Central memory CD8-positive, alpha-beta T cell (primary cell): ENCODE measurements at regions not wholly inside any gene's neighbourhood (a gene's known extent, or its start where the extent isn't known, plus 50 kb on each side); places are given as distances from the start of the nearest gene placed in this dataset.
"Not testable (repeated sequence)": the region's sequence is repeated elsewhere in the genome, so short reads cannot be mapped to it uniquely, and the experiment has no call there.

Experiments
- ATAC-seq: fragments of 150-1000 bp; cut with Tn5 transposase; replicated peaks from 2 replicates; pipeline ENCODE4 v1.10.0; 2022; ENCODE audit warnings: mild to moderate bottlenecking, moderate FRiP score, moderate number of reproducible peaks; ENCODE audit not compliant: poor library complexity, severe bottlenecking; ENCODE audit errors: extremely low read depth
- DNase-seq, 2 donors: peaks; one replicate each; pipeline ENCODE4 v3.0.0; 2021; ENCODE audit warnings: low spot score in 2 of 2
- H3K27ac Mint-ChIP-seq: one replicate; pipeline ENCODE4 v1.8.0; 2022; ENCODE audit warnings: low read depth, mild to moderate bottlenecking, moderate library complexity, mixed read lengths
- H3K27me3 Mint-ChIP-seq: one replicate; pipeline ENCODE4 v1.8.0; 2022; ENCODE audit warnings: mixed read lengths
- H3K36me3 Mint-ChIP-seq: one replicate; pipeline ENCODE4 v1.8.0; 2022; ENCODE audit warnings: mild to moderate bottlenecking, moderate library complexity, mixed read lengths; ENCODE audit not compliant: insufficient read depth
- H3K4me1 Mint-ChIP-seq: one replicate; pipeline ENCODE4 v1.8.0; 2022; ENCODE audit warnings: mixed read lengths
- H3K4me3 Mint-ChIP-seq: one replicate; pipeline ENCODE4 v1.8.0; 2022; ENCODE audit warnings: mild to moderate bottlenecking, moderate library complexity, mixed read lengths
- H3K9me3 Mint-ChIP-seq: one replicate; pipeline ENCODE4 v1.8.0; 2022; ENCODE audit warnings: mixed read lengths

DNA sequence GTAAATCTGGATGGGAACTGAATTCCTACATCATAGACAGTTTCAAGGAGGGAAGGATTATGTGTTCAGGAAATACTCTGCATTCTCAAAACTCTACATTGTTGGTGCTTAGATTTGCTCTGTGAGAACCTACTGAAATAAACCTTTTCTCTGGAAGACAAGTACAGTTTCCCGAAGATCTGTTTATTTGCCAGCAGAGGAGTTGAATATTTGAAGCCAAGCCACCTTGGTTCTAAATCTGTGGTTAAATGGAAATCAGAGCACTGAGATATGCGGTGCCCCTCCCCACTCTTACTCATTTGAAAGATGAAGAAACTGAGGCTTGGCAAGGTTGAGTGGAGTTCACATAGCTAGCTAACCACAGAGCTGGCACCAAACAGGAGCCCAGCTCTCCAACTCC lies 146.3 kb upstream of the CTAGE1 start:
- Mint-ChIP-seq H3K27ac (no peak overlapping the region), H3K27me3 (peaks cover 72% of the 10 kb centered on the region), H3K4me1 (peaks cover 14% of the 10 kb centered on the region), H3K9me3 (no peaks in the 10 kb centered on the region), H3K4me3 (no peak overlapping the region), H3K36me3 (peaks cover 1% of the 10 kb centered on the region)
- DNase-seq, result no peak
- no peak for ATAC-seq

DNA sequence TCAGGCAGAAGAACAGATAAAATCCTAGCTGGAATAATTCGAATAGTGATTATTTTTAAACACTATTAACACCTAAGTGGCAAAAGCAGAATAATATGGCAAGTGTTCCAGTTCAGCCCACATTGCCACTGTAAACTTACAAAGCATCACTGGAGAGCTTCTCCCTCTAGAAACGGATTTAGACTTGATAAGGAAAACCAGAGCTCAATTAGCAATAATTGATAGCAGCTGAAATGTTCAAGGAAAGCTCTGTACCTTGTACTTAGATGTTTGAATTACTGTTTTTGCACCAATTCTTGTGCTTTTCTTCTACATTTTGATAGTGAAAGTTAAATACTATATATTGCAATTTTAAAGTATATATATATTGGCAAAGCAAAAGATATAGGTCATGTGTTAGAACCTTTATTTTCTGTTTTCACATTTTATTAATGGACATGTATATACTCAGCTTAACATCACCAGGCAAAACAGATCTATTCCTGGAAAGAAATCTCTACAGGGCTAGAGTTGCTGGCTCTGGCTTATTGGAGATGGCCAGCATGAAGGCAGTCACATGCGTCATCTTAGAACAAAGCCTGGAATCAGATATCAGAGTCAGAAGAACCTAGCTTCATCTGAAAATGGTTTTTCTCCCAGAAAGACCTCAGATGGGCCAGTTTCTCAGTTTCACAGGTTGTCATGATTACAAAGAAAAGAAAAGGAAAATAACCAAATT lies 149.1 kb upstream of the CTAGE1 start:
- Mint-ChIP-seq H3K4me3 (no peak overlapping the region), H3K36me3 (no peaks in the 10 kb centered on the region), H3K4me1 (no peaks in the 10 kb centered on the region), H3K27ac (no peak overlapping the region), H3K27me3 (peaks cover 80% of the 10 kb centered on the region), H3K9me3 (no peaks in the 10 kb centered on the region)
- DNase-seq, result no peak
- no peak for ATAC-seq

DNA sequence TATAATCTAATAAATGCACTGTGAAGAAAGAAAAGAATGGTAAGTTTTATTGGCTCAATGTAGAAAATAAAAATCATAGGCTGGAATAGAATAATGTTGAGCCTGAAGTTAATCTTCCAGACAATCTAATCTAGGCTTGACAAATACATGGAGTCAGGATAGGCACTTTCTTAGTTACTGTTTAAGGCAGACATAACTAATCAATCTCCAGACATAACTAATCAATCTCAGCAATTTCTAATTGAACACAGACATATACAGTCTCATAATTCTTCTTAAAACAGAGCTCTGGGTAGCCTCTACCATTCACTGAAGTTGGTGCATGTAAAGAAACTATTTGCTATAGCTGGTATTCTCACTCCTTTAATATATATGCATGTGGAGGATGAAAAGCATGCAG lies 150.1 kb upstream of the CTAGE1 start:
- Mint-ChIP-seq H3K4me1 (no peaks in the 10 kb centered on the region), H3K4me3 (no peak overlapping the region), H3K36me3 (no peaks in the 10 kb centered on the region), H3K27me3 (peaks cover 72% of the 10 kb centered on the region), H3K9me3 (no peaks in the 10 kb centered on the region), H3K27ac (no peak overlapping the region)
- DNase-seq (no peak), ATAC-seq (no peak)

DNA sequence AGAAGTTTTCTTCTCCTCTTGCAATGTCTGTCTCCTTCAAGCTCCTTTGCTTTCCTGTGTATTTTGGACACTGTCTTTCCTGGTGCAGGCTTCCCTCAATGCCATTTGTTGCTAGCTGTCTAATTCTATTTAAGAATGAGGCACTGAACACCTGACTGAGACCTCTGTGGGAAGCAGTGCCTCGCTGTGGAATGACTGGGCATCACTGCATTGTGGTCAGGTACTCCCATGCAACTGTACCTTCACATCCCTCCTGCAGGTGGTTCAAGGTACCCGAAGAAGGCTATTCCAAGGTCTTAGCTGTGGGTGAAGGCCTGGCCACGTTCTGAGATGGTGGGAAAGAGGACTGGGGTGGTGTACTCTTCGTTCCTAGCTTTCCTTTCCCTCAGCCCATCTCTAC lies 152.8 kb upstream of the CTAGE1 start:
- no peaks in the 10 kb centered on the region for H3K9me3 Mint-ChIP-seq
- H3K36me3 Mint-ChIP-seq, result no peaks in the 10 kb centered on the region
- no peaks in the 10 kb centered on the region for H3K4me1 Mint-ChIP-seq
- no peak overlapping the region for H3K4me3 Mint-ChIP-seq
- DNase-seq (no peak), ATAC-seq (no peak)
- peaks cover 59% of the 10 kb centered on the region for H3K27me3 Mint-ChIP-seq
- H3K27ac Mint-ChIP-seq, result no peak overlapping the region

DNA sequence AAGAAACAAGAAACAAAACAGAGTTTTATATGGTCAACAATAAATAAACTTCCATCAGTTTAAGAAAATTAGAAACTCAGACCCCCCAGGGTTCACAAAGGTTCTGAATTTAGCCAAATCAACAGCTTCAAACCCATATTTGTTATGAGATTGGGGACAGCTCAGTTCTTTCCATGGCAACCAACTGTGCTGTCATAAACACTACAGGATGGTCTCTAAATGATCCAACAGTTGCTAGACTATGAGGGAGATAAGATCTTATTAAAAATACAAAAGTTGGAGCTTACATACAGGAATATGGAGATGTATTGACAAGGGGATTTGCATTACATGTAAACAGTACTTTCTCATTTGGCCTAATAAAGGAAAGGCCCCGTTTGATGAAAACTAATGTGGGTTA lies 154.6 kb upstream of the CTAGE1 start:
- Mint-ChIP-seq H3K4me3 (no peak overlapping the region), H3K27ac (no peak overlapping the region), H3K4me1 (no peaks in the 10 kb centered on the region), H3K27me3 (peaks cover 48% of the 10 kb centered on the region), H3K9me3 (no peaks in the 10 kb centered on the region), H3K36me3 (peaks cover 2% of the 10 kb centered on the region)
- ATAC-seq, result no peak
- DNase-seq, result no peak

DNA sequence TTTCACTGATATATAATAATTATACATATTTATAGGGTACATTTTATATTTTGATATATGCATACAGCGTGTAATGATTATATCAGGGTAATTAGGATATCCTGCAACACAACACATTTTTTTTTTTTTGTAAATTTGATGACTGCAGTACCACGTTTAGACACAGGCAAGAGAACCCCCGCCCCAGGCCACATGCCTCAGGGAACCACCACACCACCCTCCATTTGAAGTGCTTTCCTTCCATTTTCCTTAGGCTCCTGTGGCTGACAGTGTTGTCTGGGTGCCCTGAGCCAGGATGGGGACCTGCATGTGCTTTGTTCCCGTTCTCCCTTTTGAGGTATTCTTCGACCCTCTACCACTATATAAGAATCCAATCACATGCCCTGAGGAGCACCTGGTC lies 161.6 kb upstream of the CTAGE1 start:
- no peaks in the 10 kb centered on the region for H3K9me3 Mint-ChIP-seq
- H3K27me3 Mint-ChIP-seq, result peaks cover 61% of the 10 kb centered on the region
- H3K4me3 Mint-ChIP-seq, result no peak overlapping the region
- H3K27ac Mint-ChIP-seq, result no peak overlapping the region
- H3K4me1 Mint-ChIP-seq, result no peaks in the 10 kb centered on the region
- no peak for ATAC-seq
- peaks cover 6% of the 10 kb centered on the region for H3K36me3 Mint-ChIP-seq
- no peak for DNase-seq

DNA sequence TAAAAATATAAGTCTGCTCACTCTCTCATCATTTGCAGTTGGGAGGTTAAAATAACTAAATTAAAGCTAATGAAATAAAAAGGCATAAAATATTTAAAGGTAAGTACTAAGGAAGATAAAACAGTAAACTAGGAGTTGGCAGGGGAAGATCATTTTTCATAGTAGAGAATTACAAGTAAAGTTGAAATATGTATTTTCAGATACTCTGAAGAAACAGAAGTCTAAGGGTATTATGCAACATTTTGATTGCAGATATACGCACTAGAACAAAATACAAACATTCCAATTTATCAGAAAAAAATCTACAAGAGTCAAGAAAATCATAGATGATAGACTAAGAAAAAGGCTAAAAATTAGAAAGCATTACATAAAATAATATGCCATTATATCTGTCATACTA lies 167.6 kb upstream of the CTAGE1 start:
- no peak for ATAC-seq
- H3K9me3 Mint-ChIP-seq, result no peaks in the 10 kb centered on the region
- H3K4me3 Mint-ChIP-seq, result no peak overlapping the region
- peaks cover 54% of the 10 kb centered on the region for H3K27me3 Mint-ChIP-seq
- no peak for DNase-seq
- H3K4me1 Mint-ChIP-seq, result no peaks in the 10 kb centered on the region
- peaks cover under 1% of the 10 kb centered on the region for H3K36me3 Mint-ChIP-seq
- H3K27ac Mint-ChIP-seq, result no peak overlapping the region

DNA sequence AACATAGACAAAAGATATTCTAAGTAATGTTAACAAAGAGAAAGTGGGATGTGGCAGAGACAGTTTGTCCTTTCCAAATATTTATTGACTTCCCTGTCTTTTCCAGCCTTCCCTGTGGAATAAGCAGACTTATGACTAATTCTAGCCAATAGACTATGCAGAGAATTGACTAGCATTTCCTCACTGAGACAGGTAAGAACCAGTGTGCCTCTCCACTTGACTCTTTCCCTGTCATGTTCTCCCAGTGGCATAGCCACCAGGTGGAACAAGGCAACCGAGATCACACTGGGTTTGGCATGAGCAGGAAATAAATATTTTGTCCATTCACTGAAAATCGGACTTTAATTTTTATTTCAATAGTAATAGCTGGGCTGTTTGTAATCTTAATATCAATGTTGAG lies 168.1 kb upstream of the CTAGE1 start:
- ATAC-seq, result no peak
- Mint-ChIP-seq H3K9me3 (no peaks in the 10 kb centered on the region), H3K4me3 (no peak overlapping the region), H3K27me3 (peaks cover 54% of the 10 kb centered on the region), H3K4me1 (no peaks in the 10 kb centered on the region), H3K36me3 (no peaks in the 10 kb centered on the region), H3K27ac (no peak overlapping the region)
- DNase-seq, result no peak

DNA sequence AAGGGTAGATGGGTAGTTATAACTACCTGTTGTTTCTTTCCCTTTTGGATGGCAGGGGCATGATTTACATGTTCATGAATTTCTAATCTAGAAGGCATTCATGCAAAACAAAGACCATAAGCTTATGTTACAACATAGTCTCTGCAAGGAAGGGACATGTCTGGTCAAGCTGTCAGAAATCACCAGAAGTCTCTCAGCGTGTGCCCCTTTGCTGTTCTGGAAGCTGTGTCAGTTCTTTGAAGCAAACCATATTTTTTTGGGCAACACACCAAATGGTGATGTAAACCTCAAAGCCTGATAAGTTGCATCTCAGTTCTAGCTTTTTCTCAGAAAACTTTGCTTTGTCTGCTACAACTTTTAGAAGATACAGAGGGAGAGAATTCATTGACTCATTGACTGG lies 173.5 kb upstream of the CTAGE1 start:
- H3K27ac Mint-ChIP-seq, result no peak overlapping the region
- ATAC-seq (no peak), DNase-seq (no peak)
- H3K4me3 Mint-ChIP-seq, result no peak overlapping the region
- no peaks in the 10 kb centered on the region for H3K9me3 Mint-ChIP-seq
- H3K4me1 Mint-ChIP-seq, result no peaks in the 10 kb centered on the region
- no peaks in the 10 kb centered on the region for H3K36me3 Mint-ChIP-seq
- peaks cover 19% of the 10 kb centered on the region for H3K27me3 Mint-ChIP-seq

DNA sequence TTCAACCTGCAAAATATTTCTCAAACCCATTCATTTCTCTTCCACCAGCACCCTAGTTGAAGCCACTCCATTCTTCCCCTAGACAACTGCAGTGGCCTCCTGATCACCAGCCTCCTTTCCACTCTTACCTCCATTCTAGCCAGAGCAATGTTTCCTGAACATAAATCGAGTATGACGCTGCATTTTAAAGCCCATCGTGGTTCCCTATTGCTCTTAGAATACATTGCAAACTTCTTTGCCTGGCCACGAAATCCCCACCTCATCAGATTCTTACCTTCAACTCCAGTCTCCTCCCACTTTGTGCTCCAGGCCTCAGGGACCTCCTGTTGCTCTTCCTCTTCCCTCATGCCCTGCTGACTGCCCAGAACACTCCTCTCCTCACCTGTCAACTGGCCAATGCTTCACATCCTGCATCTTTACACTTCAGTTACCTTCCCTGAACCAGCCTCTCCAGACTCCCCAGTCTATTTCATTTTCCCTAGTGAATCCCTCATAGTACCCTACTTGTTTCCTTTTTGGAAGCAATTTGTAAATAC lies 176.5 kb upstream of the CTAGE1 start:
- no peak for DNase-seq
- Mint-ChIP-seq H3K4me1 (no peaks in the 10 kb centered on the region), H3K27me3 (peaks cover 29% of the 10 kb centered on the region), H3K9me3 (no peaks in the 10 kb centered on the region), H3K27ac (no peak overlapping the region), H3K4me3 (no peak overlapping the region), H3K36me3 (no peaks in the 10 kb centered on the region)
- no peak for ATAC-seq

DNA sequence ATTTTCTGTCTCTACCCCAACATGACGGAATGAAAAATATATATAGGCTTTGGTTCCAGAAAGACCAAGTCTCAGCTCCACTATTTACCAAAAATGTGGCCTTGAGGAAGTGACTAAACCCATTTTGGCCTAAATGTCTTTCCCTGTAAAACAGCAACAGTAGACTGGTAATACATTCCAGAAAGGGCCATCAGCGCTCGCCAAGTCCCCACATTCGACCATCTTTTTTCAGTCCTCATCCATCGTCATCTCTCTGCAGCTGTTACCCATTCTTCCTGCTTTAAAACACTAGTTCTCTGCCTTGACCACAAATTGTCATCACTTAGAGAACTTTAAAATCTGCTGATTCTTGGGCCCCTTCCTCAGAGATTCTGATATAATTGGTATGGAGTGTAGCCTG lies 183.8 kb upstream of the CTAGE1 start:
- H3K4me3 Mint-ChIP-seq, result no peak overlapping the region
- H3K36me3 Mint-ChIP-seq, result no peaks in the 10 kb centered on the region
- no peak overlapping the region for H3K27ac Mint-ChIP-seq
- H3K27me3 Mint-ChIP-seq, result peaks cover 64% of the 10 kb centered on the region
- H3K9me3 Mint-ChIP-seq, result no peaks in the 10 kb centered on the region
- no peaks in the 10 kb centered on the region for H3K4me1 Mint-ChIP-seq
- DNase-seq (no peak), ATAC-seq (no peak)

DNA sequence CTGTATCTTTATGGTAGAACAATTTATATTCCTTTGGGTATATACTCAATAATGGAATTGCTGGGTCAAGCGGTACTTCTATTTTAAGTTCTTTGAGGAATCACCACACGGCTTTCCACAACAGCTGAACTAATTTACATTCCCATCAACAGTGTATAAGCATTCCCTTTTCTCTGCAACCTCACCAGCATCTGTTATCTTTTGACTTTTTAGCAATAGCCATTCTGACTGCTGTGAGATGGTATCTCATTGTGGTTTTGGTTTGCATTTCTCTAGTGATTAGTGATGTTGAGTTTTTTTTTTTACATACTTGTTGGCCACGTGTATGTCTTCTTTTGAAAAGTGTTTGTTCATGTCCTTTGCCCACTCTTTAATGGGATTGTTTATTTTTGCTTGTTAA lies 184.7 kb upstream of the CTAGE1 start:
- not testable (repeated sequence) for H3K27ac Mint-ChIP-seq, H3K36me3 Mint-ChIP-seq, DNase-seq, H3K9me3 Mint-ChIP-seq, H3K4me3 Mint-ChIP-seq, H3K4me1 Mint-ChIP-seq, ATAC-seq
- H3K27me3 Mint-ChIP-seq, result peaks cover 74% of the 10 kb centered on the region

DNA sequence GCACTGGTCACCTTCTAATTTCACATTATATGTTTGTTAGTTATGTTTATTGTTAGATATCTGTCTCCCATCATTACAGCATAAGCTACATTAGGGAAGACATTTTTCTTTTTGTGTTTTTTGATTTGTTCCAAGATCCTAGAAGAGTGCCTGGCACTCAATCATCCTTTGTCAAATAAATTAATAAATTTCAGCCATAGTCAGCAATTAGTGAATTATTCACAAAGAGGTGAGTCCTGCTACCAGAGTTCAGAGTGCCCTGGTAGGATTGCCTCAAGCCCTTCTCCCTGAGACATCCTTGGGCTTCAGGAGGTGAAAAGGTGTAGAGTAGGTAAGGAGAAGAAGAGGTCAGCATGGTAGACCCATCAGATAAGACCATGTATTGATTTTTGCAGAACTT lies 186.2 kb upstream of the CTAGE1 start:
- H3K27ac Mint-ChIP-seq, result no peak overlapping the region
- no peaks in the 10 kb centered on the region for H3K4me1 Mint-ChIP-seq
- peaks cover 81% of the 10 kb centered on the region for H3K27me3 Mint-ChIP-seq
- DNase-seq (no peak), ATAC-seq (no peak)
- H3K9me3 Mint-ChIP-seq, result no peaks in the 10 kb centered on the region
- H3K4me3 Mint-ChIP-seq, result no peak overlapping the region
- no peaks in the 10 kb centered on the region for H3K36me3 Mint-ChIP-seq
